ENCODE measurements at regions not wholly inside any gene's neighbourhood (a gene's known extent, or its start where the extent isn't known, plus 50 kb on each side); places are given as distances from the start of the nearest gene placed in this dataset.

DNA sequence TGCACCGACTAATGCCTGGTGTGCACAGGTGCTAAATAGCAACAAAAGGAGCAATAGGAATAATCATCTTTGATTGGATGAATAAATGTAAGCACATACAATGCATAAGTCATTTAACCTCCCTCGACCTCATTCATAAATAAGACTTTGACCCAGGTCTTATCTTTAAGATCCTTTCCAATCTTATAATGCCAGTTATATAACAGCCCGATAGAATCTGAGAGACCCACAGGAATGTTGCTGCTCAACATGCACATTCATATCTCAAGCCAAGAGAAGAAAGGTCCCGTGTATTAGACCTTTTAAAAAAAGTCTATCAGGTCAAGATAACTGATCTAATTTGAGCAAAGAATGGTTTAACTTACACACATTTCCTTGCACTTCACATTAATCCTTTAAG, 146.8 kb upstream of the SOX9 start:
- TF ChIP-seq, protein P1, sequence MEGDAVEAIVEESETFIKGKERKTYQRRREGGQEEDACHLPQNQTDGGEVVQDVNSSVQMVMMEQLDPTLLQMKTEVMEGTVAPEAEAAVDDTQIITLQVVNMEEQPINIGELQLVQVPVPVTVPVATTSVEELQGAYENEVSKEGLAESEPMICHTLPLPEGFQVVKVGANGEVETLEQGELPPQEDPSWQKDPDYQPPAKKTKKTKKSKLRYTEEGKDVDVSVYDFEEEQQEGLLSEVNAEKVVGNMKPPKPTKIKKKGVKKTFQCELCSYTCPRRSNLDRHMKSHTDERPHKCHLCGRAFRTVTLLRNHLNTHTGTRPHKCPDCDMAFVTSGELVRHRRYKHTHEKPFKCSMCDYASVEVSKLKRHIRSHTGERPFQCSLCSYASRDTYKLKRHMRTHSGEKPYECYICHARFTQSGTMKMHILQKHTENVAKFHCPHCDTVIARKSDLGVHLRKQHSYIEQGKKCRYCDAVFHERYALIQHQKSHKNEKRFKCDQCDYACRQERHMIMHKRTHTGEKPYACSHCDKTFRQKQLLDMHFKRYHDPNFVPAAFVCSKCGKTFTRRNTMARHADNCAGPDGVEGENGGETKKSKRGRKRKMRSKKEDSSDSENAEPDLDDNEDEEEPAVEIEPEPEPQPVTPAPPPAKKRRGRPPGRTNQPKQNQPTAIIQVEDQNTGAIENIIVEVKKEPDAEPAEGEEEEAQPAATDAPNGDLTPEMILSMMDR (IDR thresholded peaks at IDR 0.05) = no peak
- no peak for TF ChIP-seq POLR2A (IDR thresholded peaks at IDR 0.05)
